Uterus (tissue), 2 donors: ENCODE measurements at regions not wholly inside any gene's neighbourhood (a gene's known extent, or its start where the extent isn't known, plus 50 kb on each side); places are given as distances from the start of the nearest gene placed in this dataset.

Experiments used
- CTCF ChIP-seq, 4 experiments: fragments of 200-600 bp in 2 of 4; fragments of 450-650 bp in 2 of 4; sonication (generic) in 2 of 4; IDR thresholded peaks; one replicate each; pipeline ENCODE4 v1.5.1; 2016 to 2019; ENCODE audit warnings: antibody characterized with exemption in 4 of 4, mild to moderate bottlenecking in 2 of 4, moderate library complexity in 1 of 4
- POLR2A ChIP-seq, 2 donors: fragments of 450-650 bp; IDR thresholded peaks; one replicate each; pipeline ENCODE4 v1.6.1; 2016; ENCODE audit warnings: antibody characterized with exemption in 2 of 2, mild to moderate bottlenecking in 1 of 2, moderate library complexity in 1 of 2

GRCh38 chr21:15124731-15125130, 59.9 kb upstream of the NRIP1 start:
- TF ChIP-seq CTCF (IDR thresholded peaks at IDR 0.05) (no peak), POLR2A (IDR thresholded peaks at IDR 0.05) (no peak)
